ENCODE measurements at regions not wholly inside any gene's neighbourhood (a gene's known extent, or its start where the extent isn't known, plus 50 kb on each side); places are given as distances from the start of the nearest gene placed in this dataset.

GRCh38 chr3:178126686-178127085, 409.6 kb upstream of the KCNMB2 start:
- WGBS = 86% methylated on average over 1 of the region's 1 CpG
- no peak overlapping the region for H3K9ac ChIP-seq (ENCODE audit: low read depth in 1 of 2, low read length in 2 of 2)
- H3K27me3 ChIP-seq (ENCODE audit: control insufficient read depth in 4 of 4, insufficient read depth in 4 of 4, low read length in 3 of 4) = no peaks in the 10 kb centered on the region
- no peaks in the 10 kb centered on the region for H3K36me3 ChIP-seq (ENCODE audit: control insufficient read depth in 4 of 4, insufficient read depth in 3 of 4, low read depth in 1 of 4, low read length in 3 of 4)
- no peak for TF ChIP-seq ZBTB33 (IDR thresholded peaks at IDR 0.05)
- TF ChIP-seq RAD21 (IDR thresholded peaks at IDR 0.05) = no peak
- no peak for TF ChIP-seq TAF1 (conservative IDR thresholded peaks at IDR 0.05)
- TF ChIP-seq HNF4G (IDR thresholded peaks at IDR 0.05) = no peak
- TF ChIP-seq CTCF (IDR thresholded peaks at IDR 0.05; ENCODE audit: low read depth, low read length, missing input control) = no peak
- TF ChIP-seq EGR1 (IDR thresholded peaks at IDR 0.05; ENCODE audit: low read depth in 2 of 2) = no peak
- no peak overlapping the region for H3K4me3 ChIP-seq (ENCODE audit: low read depth in 1 of 3, low read length in 3 of 3)
- no peak for DNase-seq (ENCODE audit: low spot score)
- no peaks in the 10 kb centered on the region for H3K4me1 ChIP-seq (ENCODE audit: control insufficient read depth in 4 of 4, insufficient read depth in 4 of 4, low read length in 3 of 4)
- H3K27ac ChIP-seq (ENCODE audit: low read depth in 1 of 2, low read length in 2 of 2) = no peak overlapping the region
- H3K9me3 ChIP-seq (ENCODE audit: control insufficient read depth in 4 of 4, low read length in 3 of 4) = no peaks in the 10 kb centered on the region

GRCh38 chr3:178127221-178127620, 409.0 kb upstream of the KCNMB2 start:
- WGBS = 95% methylated on average over 11 of the region's 11 CpGs
- H3K4me1 ChIP-seq (ENCODE audit: control insufficient read depth in 4 of 4, insufficient read depth in 4 of 4, low read length in 3 of 4) = no peaks in the 10 kb centered on the region
- TF ChIP-seq REST (IDR thresholded peaks at IDR 0.05) = no peak
- no peak for TF ChIP-seq JUND (IDR thresholded peaks at IDR 0.05)
- no peak for TF ChIP-seq EGR1 (IDR thresholded peaks at IDR 0.05; ENCODE audit: low read depth in 2 of 2)
- no peak for TF ChIP-seq MAX (IDR thresholded peaks at IDR 0.05)

GRCh38 chr3:178129109-178129508, 407.1 kb upstream of the KCNMB2 start:
- Histone ChIP-seq H3K27me3 (ENCODE audit: control insufficient read depth in 4 of 4, insufficient read depth in 4 of 4, low read length in 3 of 4) (no peaks in the 10 kb centered on the region), H3K27ac (ENCODE audit: low read depth in 1 of 2, low read length in 2 of 2) (no peak overlapping the region), H3K36me3 (ENCODE audit: control insufficient read depth in 4 of 4, insufficient read depth in 3 of 4, low read depth in 1 of 4, low read length in 3 of 4) (no peaks in the 10 kb centered on the region), H3K9me3 (ENCODE audit: control insufficient read depth in 4 of 4, low read length in 3 of 4) (no peaks in the 10 kb centered on the region), H3K4me1 (ENCODE audit: control insufficient read depth in 4 of 4, insufficient read depth in 4 of 4, low read length in 3 of 4) (no peaks in the 10 kb centered on the region), H3K9ac (ENCODE audit: low read depth in 1 of 2, low read length in 2 of 2) (no peak overlapping the region), H3K4me3 (ENCODE audit: low read depth in 1 of 3, low read length in 3 of 3) (no peak overlapping the region)
- 99% methylated on average over 1 of the region's 1 CpG for WGBS
- no peak for TF ChIP-seq SP1 (IDR thresholded peaks at IDR 0.05)
- no peak for DNase-seq (ENCODE audit: low spot score)

More at GRCh38 chr3:178127221-178127620, 409.0 kb upstream of the KCNMB2 start:
- Histone ChIP-seq H3K36me3 (ENCODE audit: control insufficient read depth in 4 of 4, insufficient read depth in 3 of 4, low read depth in 1 of 4, low read length in 3 of 4) (no peaks in the 10 kb centered on the region), H3K9me3 (ENCODE audit: control insufficient read depth in 4 of 4, low read length in 3 of 4) (no peaks in the 10 kb centered on the region), H3K9ac (ENCODE audit: low read depth in 1 of 2, low read length in 2 of 2) (no peak overlapping the region), H3K4me3 (ENCODE audit: low read depth in 1 of 3, low read length in 3 of 3) (no peak overlapping the region), H3K27ac (ENCODE audit: low read depth in 1 of 2, low read length in 2 of 2) (no peak overlapping the region), H3K27me3 (ENCODE audit: control insufficient read depth in 4 of 4, insufficient read depth in 4 of 4, low read length in 3 of 4) (no peaks in the 10 kb centered on the region)
- no peak for DNase-seq (ENCODE audit: low spot score)
